IgD-negative memory B cell (primary cell): ENCODE measurements at regions not wholly inside any gene's neighbourhood (a gene's known extent, or its start where the extent isn't known, plus 50 kb on each side); places are given as distances from the start of the nearest gene placed in this dataset.

Source experiments
- H3K27ac Mint-ChIP-seq, 3 donors: one replicate each; pipeline ENCODE4 v1.8.0; 2020 to 2022; ENCODE audit warnings: mild to moderate bottlenecking in 3 of 3, mixed read lengths in 3 of 3, moderate library complexity in 1 of 3
- H3K27me3 Mint-ChIP-seq: one replicate; pipeline ENCODE4 v1.8.0; 2021; ENCODE audit warnings: mixed read lengths
- H3K36me3 Mint-ChIP-seq: one replicate; pipeline ENCODE4 v1.8.0; 2020; ENCODE audit warnings: mild to moderate bottlenecking, mixed read lengths
- H3K4me1 Mint-ChIP-seq, 3 donors: one replicate each; pipeline ENCODE4 v1.8.0; 2020 to 2022; ENCODE audit warnings: mixed read lengths in 3 of 3, mild to moderate bottlenecking in 1 of 3
- H3K4me3 Mint-ChIP-seq, 4 donors: one replicate each; pipeline ENCODE4 v1.8.0; 2020 to 2022; ENCODE audit warnings: mild to moderate bottlenecking in 4 of 4, mixed read lengths in 4 of 4, moderate library complexity in 3 of 4
- H3K9me3 Mint-ChIP-seq, 3 donors: one replicate each; pipeline ENCODE4 v1.8.0; 2020 to 2021; ENCODE audit warnings: mixed read lengths in 3 of 3, mild to moderate bottlenecking in 1 of 3

DNA sequence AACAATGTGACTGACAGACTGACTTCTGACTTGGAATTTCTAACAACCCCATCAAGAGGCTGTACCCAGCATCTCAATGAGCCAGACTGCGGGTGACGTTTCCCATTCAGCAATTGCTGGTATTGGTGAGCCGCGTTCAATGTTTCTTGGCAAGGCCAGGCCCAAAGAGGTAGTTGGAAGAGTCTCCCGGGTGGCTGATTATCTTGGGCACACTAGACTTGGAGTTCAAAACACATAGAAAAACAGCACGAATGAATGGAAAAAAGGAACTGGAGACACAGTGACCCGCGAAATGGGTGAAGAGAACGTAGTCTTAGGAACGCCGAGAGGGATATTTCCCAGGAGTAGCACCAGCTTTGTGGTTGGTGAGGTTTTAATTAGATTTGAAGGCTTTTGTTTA is 81.1 kb upstream of the SLC22A11 start:
- H3K36me3 Mint-ChIP-seq: peaks cover 5% of the 10 kb centered on the region
- peaks cover 2 to 6% (median 2%) of the 10 kb centered on the region in 3 donors for H3K9me3 Mint-ChIP-seq
- H3K4me1 Mint-ChIP-seq: no peaks in the 10 kb centered on the region
- H3K27ac Mint-ChIP-seq: no peak overlapping the region
- no peak overlapping the region for H3K4me3 Mint-ChIP-seq
- H3K27me3 Mint-ChIP-seq: peaks cover 22% of the 10 kb centered on the region

DNA sequence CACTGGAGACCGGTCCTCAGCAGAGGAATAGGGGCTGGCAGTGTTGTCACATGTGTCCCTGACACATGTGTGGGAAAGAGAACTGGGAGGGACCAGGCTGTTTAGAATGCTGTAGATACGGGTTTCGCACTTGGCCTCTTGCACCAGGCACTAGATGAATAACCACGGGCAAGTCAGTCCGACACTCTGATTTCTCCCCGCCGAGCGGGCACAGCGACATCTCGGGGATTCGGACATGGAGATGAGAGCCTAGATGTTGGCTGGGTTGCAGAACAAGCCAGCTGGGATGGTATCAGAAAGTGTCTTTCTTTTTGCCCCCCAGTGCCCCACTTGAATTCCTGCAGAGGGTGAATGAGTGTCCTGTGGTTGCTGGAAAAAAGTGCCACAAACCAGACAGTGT is 80.6 kb upstream of the SLC22A11 start:
- Mint-ChIP-seq H3K4me3 (no peak overlapping the region), H3K4me1 (no peaks in the 10 kb centered on the region), H3K27ac (no peak overlapping the region), H3K27me3 (peaks cover 22% of the 10 kb centered on the region), H3K9me3 (peaks cover 2 to 6% (median 2%) of the 10 kb centered on the region in 3 donors), H3K36me3 (peaks cover 5% of the 10 kb centered on the region)

GRCh38 chr11:64476881-64477280 is 78.9 kb upstream of the SLC22A11 start:
- Mint-ChIP-seq H3K4me1 (no peaks in the 10 kb centered on the region), H3K36me3 (peaks cover 5% of the 10 kb centered on the region), H3K9me3 (no peaks in the 10 kb centered on the region), H3K27ac (no peak overlapping the region), H3K4me3 (no peak overlapping the region), H3K27me3 (peaks cover 18% of the 10 kb centered on the region)

DNA sequence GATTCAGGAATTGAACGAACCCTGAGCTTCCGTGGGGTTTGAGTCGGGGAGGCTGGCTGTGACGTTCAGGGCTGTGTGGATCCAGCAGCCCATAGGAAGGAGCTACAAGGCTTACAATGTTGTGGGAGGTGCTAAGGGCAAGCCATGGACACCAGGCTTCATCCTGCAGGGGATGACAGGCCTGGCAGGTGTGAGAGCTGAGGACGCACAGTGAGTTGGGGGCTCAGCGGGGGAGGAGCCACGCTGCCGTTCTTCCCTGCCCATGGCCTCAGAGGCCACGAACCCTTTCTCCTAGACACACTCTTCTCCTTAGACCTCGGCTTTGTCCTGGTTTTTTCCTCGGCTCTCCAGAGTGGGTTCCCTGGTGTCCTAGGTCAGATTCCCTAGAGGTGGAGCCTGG is 78.1 kb upstream of the SLC22A11 start:
- Mint-ChIP-seq H3K36me3 (peaks cover 5% of the 10 kb centered on the region), H3K9me3 (no peaks in the 10 kb centered on the region), H3K27me3 (peaks cover 12% of the 10 kb centered on the region), H3K4me1 (no peaks in the 10 kb centered on the region), H3K27ac (peak overlapping the region in 1 of 3 donors; percentile 87), H3K4me3 (no peak overlapping the region)

DNA sequence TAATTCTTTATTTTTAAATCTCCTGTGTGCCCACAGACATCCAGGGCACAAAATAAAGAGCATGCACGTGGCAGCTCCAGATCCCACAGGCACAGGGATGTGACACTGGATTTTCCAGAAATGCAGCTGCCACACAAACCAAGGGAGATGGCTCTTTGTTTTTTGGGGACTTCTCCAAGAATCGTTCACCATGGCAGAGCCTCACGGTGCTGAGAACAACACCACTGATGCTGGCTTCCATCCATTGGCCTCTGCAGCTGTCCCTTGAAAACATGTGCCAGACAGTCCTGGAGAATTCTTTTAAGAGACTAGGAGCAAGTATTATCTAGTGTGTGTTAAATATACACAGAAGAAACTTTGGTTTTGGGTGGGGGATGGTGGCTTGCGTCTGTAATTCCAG is 73.2 kb upstream of the SLC22A11 start:
- no peak overlapping the region for H3K4me3 Mint-ChIP-seq
- no peak overlapping the region for H3K27ac Mint-ChIP-seq
- H3K36me3 Mint-ChIP-seq: peaks cover 3% of the 10 kb centered on the region
- H3K9me3 Mint-ChIP-seq: no peaks in the 10 kb centered on the region
- no peaks in the 10 kb centered on the region for H3K4me1 Mint-ChIP-seq
- peaks cover 27% of the 10 kb centered on the region for H3K27me3 Mint-ChIP-seq

GRCh38 chr11:64484191-64485022 is 71.3 kb upstream of the SLC22A11 start:
- Mint-ChIP-seq H3K27me3 (peaks cover 35% of the 10 kb centered on the region), H3K36me3 (no peaks in the 10 kb centered on the region)

GRCh38 chr11:64485074-64485473 is 70.7 kb upstream of the SLC22A11 start:
- Mint-ChIP-seq H3K27ac (no peak overlapping the region), H3K9me3 (no peaks in the 10 kb centered on the region), H3K27me3 (peaks cover 36% of the 10 kb centered on the region), H3K4me3 (no peak overlapping the region), H3K36me3 (no peaks in the 10 kb centered on the region), H3K4me1 (peaks cover 0 to 3% (median 0%) of the 10 kb centered on the region in 3 donors)

More at GRCh38 chr11:64484191-64485022, 71.3 kb upstream of the SLC22A11 start:
- Mint-ChIP-seq H3K27ac (no peak overlapping the region), H3K4me1 (peaks cover 0 to under 1% (median 0%) of the 10 kb centered on the region in 3 donors), H3K9me3 (no peaks in the 10 kb centered on the region), H3K4me3 (no peak overlapping the region)

- H3K36me3 Mint-ChIP-seq: no peaks in the 10 kb centered on the region
These were observed 65.8 kb upstream of the SLC22A11 start for GRCh38 chr11:64489831-64490441.

GRCh38 chr11:64490562-64491216 is 65.1 kb upstream of the SLC22A11 start:
- no peaks in the 10 kb centered on the region for H3K36me3 Mint-ChIP-seq
- peak overlapping the region in 1 of 3 donors; percentile 32 for H3K27ac Mint-ChIP-seq
- H3K4me1 Mint-ChIP-seq: peaks cover 10 to 12% (median 10%) of the 10 kb centered on the region in 3 donors
- peak overlapping the region in 2 of 4 donors; percentile 10 to 69 for H3K4me3 Mint-ChIP-seq
- no peaks in the 10 kb centered on the region for H3K9me3 Mint-ChIP-seq
- H3K27me3 Mint-ChIP-seq: peaks cover 22% of the 10 kb centered on the region

More at GRCh38 chr11:64489831-64490441, 65.8 kb upstream of the SLC22A11 start:
- H3K4me3 Mint-ChIP-seq: peak overlapping the region in 1 of 4 donors; percentile 49
- no peak overlapping the region for H3K27ac Mint-ChIP-seq
- H3K27me3 Mint-ChIP-seq: peaks cover 26% of the 10 kb centered on the region
- H3K4me1 Mint-ChIP-seq: peaks cover 10 to 12% (median 10%) of the 10 kb centered on the region in 3 donors
- no peaks in the 10 kb centered on the region for H3K9me3 Mint-ChIP-seq

DNA sequence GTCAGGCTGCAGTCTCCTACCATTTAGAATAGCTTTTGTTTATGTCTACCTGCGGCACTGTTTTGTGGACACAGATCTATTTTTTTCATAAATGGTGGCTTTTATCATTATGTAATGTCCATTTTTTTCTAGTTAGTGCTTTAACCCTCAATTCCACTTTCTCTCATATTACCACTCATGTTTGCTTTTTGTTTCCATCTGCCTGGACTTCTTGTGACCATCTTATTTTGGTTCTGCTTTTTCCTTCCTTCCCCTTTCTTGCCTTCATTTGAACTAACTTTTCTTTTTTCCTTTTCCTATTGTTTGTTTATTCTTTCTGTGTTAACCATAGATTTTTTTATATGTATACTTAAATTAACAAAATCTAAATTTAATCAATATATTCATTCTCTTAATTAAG is 63.2 kb upstream of the SLC22A11 start:
- H3K4me1 Mint-ChIP-seq: peaks cover 10 to 12% (median 10%) of the 10 kb centered on the region in 3 donors
- no peaks in the 10 kb centered on the region for H3K9me3 Mint-ChIP-seq
- peaks cover 17% of the 10 kb centered on the region for H3K27me3 Mint-ChIP-seq
- no peaks in the 10 kb centered on the region for H3K36me3 Mint-ChIP-seq
- H3K4me3 Mint-ChIP-seq: no peak overlapping the region
- H3K27ac Mint-ChIP-seq: no peak overlapping the region

DNA sequence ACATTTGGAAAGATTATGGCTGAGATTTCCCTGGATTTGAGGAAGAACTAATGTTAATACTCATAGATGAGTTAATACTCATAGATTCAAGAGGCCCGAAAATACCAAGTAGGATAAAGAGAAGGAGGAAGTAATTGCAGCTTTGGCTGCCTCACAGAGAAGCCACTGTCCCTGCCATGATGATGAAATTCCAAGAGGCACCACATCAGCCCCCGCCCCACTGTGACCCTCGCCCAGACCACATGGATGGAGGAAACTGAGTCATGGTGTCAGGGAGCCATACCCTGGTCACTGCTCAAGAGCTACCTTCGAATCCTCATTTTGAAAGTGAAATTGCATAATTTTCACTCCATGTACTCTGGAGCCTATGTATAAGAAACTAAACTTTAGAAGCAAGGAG is 57.6 kb upstream of the SLC22A11 start:
- H3K9me3 Mint-ChIP-seq: no peaks in the 10 kb centered on the region

GRCh38 chr11:64499261-64500004 is 56.3 kb upstream of the SLC22A11 start:
- no peak overlapping the region for H3K27ac Mint-ChIP-seq
- H3K4me3 Mint-ChIP-seq: no peak overlapping the region
- H3K27me3 Mint-ChIP-seq: peaks cover 2% of the 10 kb centered on the region
- peaks cover 0 to 2% (median under 1%) of the 10 kb centered on the region in 3 donors for H3K9me3 Mint-ChIP-seq
- no peaks in the 10 kb centered on the region for H3K4me1 Mint-ChIP-seq
- H3K36me3 Mint-ChIP-seq: peaks cover under 1% of the 10 kb centered on the region

More for the DNA sequence above, 57.6 kb upstream of the SLC22A11 start:
- H3K4me1 Mint-ChIP-seq: peaks cover 0 to 4% (median 3%) of the 10 kb centered on the region in 3 donors
- no peak overlapping the region for H3K27ac Mint-ChIP-seq
- H3K4me3 Mint-ChIP-seq: no peak overlapping the region
- no peaks in the 10 kb centered on the region for H3K36me3 Mint-ChIP-seq
- H3K27me3 Mint-ChIP-seq: peaks cover 1% of the 10 kb centered on the region

- Mint-ChIP-seq H3K4me1 (no peaks in the 10 kb centered on the region), H3K4me3 (no peak overlapping the region), H3K27me3 (peaks cover 3% of the 10 kb centered on the region), H3K27ac (no peak overlapping the region), H3K9me3 (peaks cover 0 to 7% (median 3%) of the 10 kb centered on the region in 3 donors), H3K36me3 (peaks cover 4% of the 10 kb centered on the region)
These were observed 55.3 kb upstream of the SLC22A11 start for GRCh38 chr11:64500176-64501013.
